BE2C (cell line): ENCODE measurements at regions not wholly inside any gene's neighbourhood (a gene's known extent, or its start where the extent isn't known, plus 50 kb on each side); places are given as distances from the start of the nearest gene placed in this dataset.

Source experiments
- DNase-seq: peaks from one replicate; pipeline ENCODE4 v3.0.0-alpha.2; 2020
- H3K27me3 ChIP-seq: fragments of 250-450 bp; sonication (Bioruptor Pico); 2 replicates; pipeline ENCODE4 v1.5.1; 2020; ENCODE audit warnings: mild to moderate bottlenecking
- H3K36me3 ChIP-seq: fragments of 250-450 bp; sonication (Bioruptor Pico); 2 replicates; pipeline ENCODE4 v1.5.1; 2020; ENCODE audit warnings: mild to moderate bottlenecking
- H3K4me1 ChIP-seq: fragments of 250-450 bp; sonication (Bioruptor Pico); 2 replicates; pipeline ENCODE4 v1.5.1; 2020
- H3K4me3 ChIP-seq: 2 replicates; pipeline ENCODE4 v1.5.1; 2011; ENCODE audit warnings: low read depth, low read length
- H3K9me3 ChIP-seq: fragments of 250-450 bp; sonication (Bioruptor Pico); 2 replicates; pipeline ENCODE4 v1.5.1; 2020
- TF ChIP-seq, protein P1 (sequence below): IDR thresholded peaks from 2 replicates; pipeline ENCODE4 v1.5.1; 2012; ENCODE audit warnings: mild to moderate bottlenecking, low read depth, low read length

DNA sequence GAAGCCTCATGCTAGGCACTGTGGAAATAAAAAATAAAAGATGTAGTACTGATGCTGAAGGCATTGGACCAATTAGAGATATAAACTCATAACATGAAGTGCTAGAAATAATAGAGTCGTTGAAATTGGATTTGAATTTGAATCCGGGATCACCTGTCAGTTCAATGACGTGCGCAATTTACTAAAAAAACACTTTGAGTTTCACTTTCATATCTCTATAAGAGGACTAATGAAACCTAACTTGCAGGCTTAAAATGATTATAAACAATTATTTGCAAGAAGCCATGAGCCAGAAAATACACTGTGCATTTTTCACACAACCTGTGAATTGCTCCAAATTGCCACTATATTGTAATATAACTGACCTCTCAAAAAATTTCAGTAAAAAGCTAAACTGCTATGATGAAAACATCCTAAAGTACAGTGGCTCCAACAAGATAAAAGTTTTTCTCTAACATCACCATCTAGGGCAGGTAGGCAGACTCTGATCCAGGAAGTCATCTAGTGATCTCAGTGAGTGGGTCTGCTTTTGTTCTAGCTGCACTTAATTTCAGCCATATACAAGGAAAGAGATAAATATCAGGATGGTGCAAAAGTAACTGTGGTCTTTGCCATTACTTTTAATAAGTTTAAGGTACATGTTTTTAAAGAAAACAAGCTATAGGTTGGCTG, 440.2 kb downstream of the CNTN6 start:
- Histone ChIP-seq H3K9me3 (no peaks in the 10 kb centered on the region), H3K4me3 (no peak overlapping the region), H3K4me1 (peaks cover 8% of the 10 kb centered on the region), H3K36me3 (no peaks in the 10 kb centered on the region), H3K27me3 (no peaks in the 10 kb centered on the region)
- TF ChIP-seq, protein P1, sequence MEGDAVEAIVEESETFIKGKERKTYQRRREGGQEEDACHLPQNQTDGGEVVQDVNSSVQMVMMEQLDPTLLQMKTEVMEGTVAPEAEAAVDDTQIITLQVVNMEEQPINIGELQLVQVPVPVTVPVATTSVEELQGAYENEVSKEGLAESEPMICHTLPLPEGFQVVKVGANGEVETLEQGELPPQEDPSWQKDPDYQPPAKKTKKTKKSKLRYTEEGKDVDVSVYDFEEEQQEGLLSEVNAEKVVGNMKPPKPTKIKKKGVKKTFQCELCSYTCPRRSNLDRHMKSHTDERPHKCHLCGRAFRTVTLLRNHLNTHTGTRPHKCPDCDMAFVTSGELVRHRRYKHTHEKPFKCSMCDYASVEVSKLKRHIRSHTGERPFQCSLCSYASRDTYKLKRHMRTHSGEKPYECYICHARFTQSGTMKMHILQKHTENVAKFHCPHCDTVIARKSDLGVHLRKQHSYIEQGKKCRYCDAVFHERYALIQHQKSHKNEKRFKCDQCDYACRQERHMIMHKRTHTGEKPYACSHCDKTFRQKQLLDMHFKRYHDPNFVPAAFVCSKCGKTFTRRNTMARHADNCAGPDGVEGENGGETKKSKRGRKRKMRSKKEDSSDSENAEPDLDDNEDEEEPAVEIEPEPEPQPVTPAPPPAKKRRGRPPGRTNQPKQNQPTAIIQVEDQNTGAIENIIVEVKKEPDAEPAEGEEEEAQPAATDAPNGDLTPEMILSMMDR, result no peak
- no peak for DNase-seq

- H3K9me3 ChIP-seq, result no peaks in the 10 kb centered on the region
- H3K36me3 ChIP-seq, result no peaks in the 10 kb centered on the region
- H3K4me1 ChIP-seq, result peaks cover 5% of the 10 kb centered on the region
- TF ChIP-seq, protein P1, result no peak
- H3K27me3 ChIP-seq, result no peaks in the 10 kb centered on the region
- H3K4me3 ChIP-seq, result no peak overlapping the region
- no peak for DNase-seq
Measured at GRCh38 chr3:1533763-1534162, 440.9 kb downstream of the CNTN6 start.

DNA sequence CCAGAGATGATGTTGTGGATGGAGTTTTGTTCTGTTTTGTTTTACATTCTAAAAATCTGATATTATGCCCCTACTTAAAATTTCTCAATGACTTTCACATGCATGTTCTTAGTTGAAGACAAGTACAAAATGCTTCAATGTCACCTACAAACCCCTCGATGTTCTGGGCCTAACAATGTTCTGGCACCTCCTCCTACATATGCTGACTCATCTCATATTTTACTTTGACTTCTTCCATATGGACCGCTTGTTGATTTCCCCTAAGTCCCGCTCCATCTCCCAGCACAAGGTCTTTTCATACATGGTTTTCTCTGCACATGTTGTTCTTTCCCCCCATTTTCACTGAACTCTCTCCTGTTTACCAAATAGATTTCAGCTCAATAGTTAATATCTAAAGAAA, 441.4 kb downstream of the CNTN6 start:
- no peaks in the 10 kb centered on the region for H3K9me3 ChIP-seq
- no peak overlapping the region for H3K4me3 ChIP-seq
- no peaks in the 10 kb centered on the region for H3K27me3 ChIP-seq
- TF ChIP-seq, protein P1, result no peak
- DNase-seq, result no peak
- peaks cover 5% of the 10 kb centered on the region for H3K4me1 ChIP-seq
- no peaks in the 10 kb centered on the region for H3K36me3 ChIP-seq

GRCh38 chr3:1535361-1535760, 442.5 kb downstream of the CNTN6 start:
- DNase-seq, result no peak
- Histone ChIP-seq H3K36me3 (no peaks in the 10 kb centered on the region), H3K9me3 (no peaks in the 10 kb centered on the region), H3K4me3 (no peak overlapping the region), H3K4me1 (peaks cover 5% of the 10 kb centered on the region; the same call in 1 of the 2 replicates), H3K27me3 (no peaks in the 10 kb centered on the region)
- TF ChIP-seq, protein P1, result no peak

DNA sequence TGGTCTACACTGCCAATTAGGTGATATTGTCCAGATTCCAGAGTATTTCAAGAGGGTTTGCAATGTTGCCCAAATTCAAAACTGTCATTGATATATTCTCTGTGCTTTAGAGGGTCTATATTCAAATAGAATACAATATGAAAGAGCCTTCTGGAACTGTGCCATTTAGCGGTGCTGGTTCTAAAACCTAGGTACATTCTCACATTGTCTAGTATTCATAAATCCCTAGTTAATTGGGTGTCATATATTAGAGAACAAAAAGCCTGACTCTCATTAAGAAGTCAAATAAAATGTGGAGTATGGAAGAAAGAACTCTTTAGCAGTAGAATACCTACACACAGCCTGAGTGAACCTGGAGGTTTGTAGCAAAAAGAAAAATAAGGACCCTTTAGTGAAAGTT, 447.9 kb downstream of the CNTN6 start:
- Histone ChIP-seq H3K9me3 (no peaks in the 10 kb centered on the region), H3K27me3 (no peaks in the 10 kb centered on the region), H3K36me3 (no peaks in the 10 kb centered on the region), H3K4me3 (no peak overlapping the region), H3K4me1 (no peaks in the 10 kb centered on the region)
- TF ChIP-seq, protein P1, result no peak
- no peak for DNase-seq

- Histone ChIP-seq H3K36me3 (no peaks in the 10 kb centered on the region), H3K27me3 (no peaks in the 10 kb centered on the region), H3K9me3 (no peaks in the 10 kb centered on the region), H3K4me3 (no peak overlapping the region), H3K4me1 (no peaks in the 10 kb centered on the region)
- TF ChIP-seq, protein P1, result no peak
- no peak for DNase-seq
Measured at GRCh38 chr3:1551741-1552140, 458.9 kb downstream of the CNTN6 start.
